ENCODE measurements at regions not wholly inside any gene's neighbourhood (a gene's known extent, or its start where the extent isn't known, plus 50 kb on each side); places are given as distances from the start of the nearest gene placed in this dataset.

DNA sequence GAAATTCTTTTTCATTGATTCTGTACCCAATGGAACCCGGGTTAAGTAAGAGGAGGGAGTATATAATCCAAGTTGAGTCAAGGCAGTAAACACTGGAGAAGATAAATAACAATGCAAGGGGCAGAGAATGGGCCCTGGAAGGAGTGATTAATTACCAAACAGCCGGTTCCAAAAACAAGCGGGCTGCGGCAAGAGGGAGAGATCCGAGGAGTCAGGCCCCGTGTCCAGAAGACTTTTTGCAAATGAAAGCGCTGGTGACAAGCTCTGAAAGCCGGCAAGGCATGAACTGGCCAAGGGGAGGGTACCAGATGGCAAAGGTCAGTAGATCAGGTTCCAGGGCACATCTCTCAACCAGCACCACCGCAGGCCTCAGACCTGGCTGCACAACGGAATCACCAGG is 294.9 kb downstream of the BCOR start:
- H3K4me1 ChIP-seq (ENCODE audit: insufficient read depth, low read length), result no peaks in the 10 kb centered on the region
- no peaks in the 10 kb centered on the region for H3K27me3 ChIP-seq (ENCODE audit: low read length)
- no peak overlapping the region for H3K4me2 ChIP-seq (ENCODE audit: low read length)
- DNase-seq, result no peak
- ChIA-PET CTCF (no interaction called here), POLR2A (ENCODE audit: unreplicated experiment) (no interaction called here)
- BruUV-seq (replicated peaks), result no TSS peak
- no peak overlapping the region for H3K4me3 ChIP-seq (ENCODE audit: low read length)
- H3K9ac ChIP-seq (ENCODE audit: low read length), result no peak overlapping the region
- no peaks in the 10 kb centered on the region for H4K20me1 ChIP-seq (ENCODE audit: low read length)
- H3K27ac ChIP-seq (ENCODE audit: low read length), result no peak overlapping the region
- intact Hi-C loops (cut with micrococcal nuclease), result loop anchor here (10.0 kb wide), 1 partner anchor 68 kb away; no protein-coding TSS in a partner anchor
- no peaks in the 10 kb centered on the region for H3K9me3 ChIP-seq (ENCODE audit: low read length)
- H3K36me3 ChIP-seq (ENCODE audit: low read depth, low read length), result no peaks in the 10 kb centered on the region
- H3K79me2 ChIP-seq (ENCODE audit: low read length), result no peaks in the 10 kb centered on the region
- ATAC-seq, result no peak
- no peaks in the 10 kb centered on the region for H3F3A ChIP-seq (ENCODE audit: low read length, unreplicated experiment)
- H2AFZ ChIP-seq (ENCODE audit: low read length), result no peak overlapping the region
- no peak for TF ChIP-seq EZH2phosphoT487 (IDR thresholded peaks at IDR 0.05; ENCODE audit: borderline replicate concordance, low read length)
- TF ChIP-seq EZH2 (IDR thresholded peaks at IDR 0.05; ENCODE audit: low read length, unreplicated experiment), result no peak
- TF ChIP-seq, protein P1, sequence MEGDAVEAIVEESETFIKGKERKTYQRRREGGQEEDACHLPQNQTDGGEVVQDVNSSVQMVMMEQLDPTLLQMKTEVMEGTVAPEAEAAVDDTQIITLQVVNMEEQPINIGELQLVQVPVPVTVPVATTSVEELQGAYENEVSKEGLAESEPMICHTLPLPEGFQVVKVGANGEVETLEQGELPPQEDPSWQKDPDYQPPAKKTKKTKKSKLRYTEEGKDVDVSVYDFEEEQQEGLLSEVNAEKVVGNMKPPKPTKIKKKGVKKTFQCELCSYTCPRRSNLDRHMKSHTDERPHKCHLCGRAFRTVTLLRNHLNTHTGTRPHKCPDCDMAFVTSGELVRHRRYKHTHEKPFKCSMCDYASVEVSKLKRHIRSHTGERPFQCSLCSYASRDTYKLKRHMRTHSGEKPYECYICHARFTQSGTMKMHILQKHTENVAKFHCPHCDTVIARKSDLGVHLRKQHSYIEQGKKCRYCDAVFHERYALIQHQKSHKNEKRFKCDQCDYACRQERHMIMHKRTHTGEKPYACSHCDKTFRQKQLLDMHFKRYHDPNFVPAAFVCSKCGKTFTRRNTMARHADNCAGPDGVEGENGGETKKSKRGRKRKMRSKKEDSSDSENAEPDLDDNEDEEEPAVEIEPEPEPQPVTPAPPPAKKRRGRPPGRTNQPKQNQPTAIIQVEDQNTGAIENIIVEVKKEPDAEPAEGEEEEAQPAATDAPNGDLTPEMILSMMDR (conservative IDR thresholded peaks at IDR 0.05; ENCODE audit: low read depth, low read length), result no peak
- H3K9me2 ChIP-seq (replicated peaks; ENCODE audit: low read length), result no peaks in the 10 kb centered on the region

- ChIA-PET CTCF (no interaction called here), POLR2A (ENCODE audit: unreplicated experiment) (no interaction called here)
- no peak for DNase-seq
- no peak for ATAC-seq
- intact Hi-C loops (cut with micrococcal nuclease), result loop anchor here (5.0 to 10.0 kb wide), 2 partner anchors 33 to 70 kb away; no protein-coding TSS in a partner anchor
- Histone ChIP-seq H3K79me2 (ENCODE audit: low read length) (no peaks in the 10 kb centered on the region), H2AFZ (ENCODE audit: low read length) (no peak overlapping the region), H3K9me2 (replicated peaks; ENCODE audit: low read length) (no peaks in the 10 kb centered on the region), H3K4me1 (ENCODE audit: insufficient read depth, low read length) (peaks cover 19% of the 10 kb centered on the region), H3K9me3 (ENCODE audit: low read length) (no peaks in the 10 kb centered on the region), H4K20me1 (ENCODE audit: low read length) (no peaks in the 10 kb centered on the region), H3K9ac (ENCODE audit: low read length) (no peak overlapping the region), H3K27ac (ENCODE audit: low read length) (no peak overlapping the region), H3K4me2 (ENCODE audit: low read length) (no peak overlapping the region), H3F3A (ENCODE audit: low read length, unreplicated experiment) (no peaks in the 10 kb centered on the region), H3K4me3 (ENCODE audit: low read length) (no peak overlapping the region), H3K36me3 (ENCODE audit: low read depth, low read length) (no peaks in the 10 kb centered on the region), H3K27me3 (ENCODE audit: low read length) (no peaks in the 10 kb centered on the region)
- no TSS peak for BruUV-seq (replicated peaks)
- TF ChIP-seq EZH2 (IDR thresholded peaks at IDR 0.05; ENCODE audit: low read length, unreplicated experiment) (no peak), EZH2phosphoT487 (IDR thresholded peaks at IDR 0.05; ENCODE audit: borderline replicate concordance, low read length) (no peak)
- TF ChIP-seq, protein P1 (conservative IDR thresholded peaks at IDR 0.05; ENCODE audit: low read depth, low read length), result no peak
Measured at GRCh38 chrX:39805022-39805421, 292.7 kb downstream of the BCOR start.

DNA sequence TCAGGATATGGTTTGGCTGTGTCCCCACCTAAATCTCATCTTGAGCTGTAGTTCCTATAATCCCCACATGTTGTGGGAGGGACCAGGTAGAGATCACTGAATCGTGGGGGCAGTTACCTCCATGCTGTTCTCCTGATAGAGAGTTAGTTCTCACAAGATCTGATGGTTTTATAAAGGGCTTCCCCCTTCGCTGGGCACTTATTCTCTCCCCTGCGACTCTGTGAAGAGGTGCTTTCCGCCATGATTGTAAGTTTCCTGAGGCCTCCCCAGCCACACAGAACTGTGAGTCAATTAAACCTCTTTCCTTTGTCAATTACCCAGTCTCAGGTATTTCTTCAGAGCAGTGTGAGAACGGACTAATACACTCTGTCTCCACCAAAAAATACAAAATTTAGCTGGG is 291.9 kb downstream of the BCOR start:
- no peaks in the 10 kb centered on the region for H3K79me2 ChIP-seq (ENCODE audit: low read length)
- no TSS peak for BruUV-seq (replicated peaks)
- intact Hi-C loops (cut with micrococcal nuclease), result loop anchor here (5.0 to 10.0 kb wide), 2 partner anchors 34 to 71 kb away; no protein-coding TSS in a partner anchor
- H3K4me1 ChIP-seq (ENCODE audit: insufficient read depth, low read length), result peaks cover 20% of the 10 kb centered on the region
- H3K27ac ChIP-seq (ENCODE audit: low read length), result no peak overlapping the region
- H4K20me1 ChIP-seq (ENCODE audit: low read length), result no peaks in the 10 kb centered on the region
- no peaks in the 10 kb centered on the region for H3K36me3 ChIP-seq (ENCODE audit: low read depth, low read length)
- H3K27me3 ChIP-seq (ENCODE audit: low read length), result no peaks in the 10 kb centered on the region
- H2AFZ ChIP-seq (ENCODE audit: low read length), result no peak overlapping the region
- no peak overlapping the region for H3K9ac ChIP-seq (ENCODE audit: low read length)
- ChIA-PET CTCF (no interaction called here), POLR2A (ENCODE audit: unreplicated experiment) (no interaction called here)
- no peaks in the 10 kb centered on the region for H3K9me3 ChIP-seq (ENCODE audit: low read length)
- no peaks in the 10 kb centered on the region for H3F3A ChIP-seq (ENCODE audit: low read length, unreplicated experiment)
- TF ChIP-seq, protein P1 (conservative IDR thresholded peaks at IDR 0.05; ENCODE audit: low read depth, low read length), result no peak
- TF ChIP-seq EZH2phosphoT487 (IDR thresholded peaks at IDR 0.05; ENCODE audit: borderline replicate concordance, low read length), result no peak
- TF ChIP-seq EZH2 (IDR thresholded peaks at IDR 0.05; ENCODE audit: low read length, unreplicated experiment), result no peak
- no peak for DNase-seq
- no peak overlapping the region for H3K4me3 ChIP-seq (ENCODE audit: low read length)
- ATAC-seq, result no peak
- H3K4me2 ChIP-seq (ENCODE audit: low read length), result no peak overlapping the region
- no peaks in the 10 kb centered on the region for H3K9me2 ChIP-seq (replicated peaks; ENCODE audit: low read length)
